LNCaP clone FGC (cell line): ENCODE measurements at regions not wholly inside any gene's neighbourhood (a gene's known extent, or its start where the extent isn't known, plus 50 kb on each side); places are given as distances from the start of the nearest gene placed in this dataset.

Experiments used
- DNase-seq: peaks from one replicate; pipeline ENCODE4 v3.0.0-alpha.2; 2011; ENCODE audit warnings: low read depth
- H3K4me3 ChIP-seq: 2 replicates; pipeline ENCODE4 v1.5.1; 2011; ENCODE audit warnings: mild to moderate bottlenecking, low read depth, low read length, control low read depth
- TF ChIP-seq, protein P1 (sequence below): IDR thresholded peaks from 2 replicates; pipeline ENCODE4 v1.5.1; 2012; ENCODE audit warnings: mild to moderate bottlenecking; ENCODE audit not compliant: control insufficient read depth, insufficient read depth; ENCODE audit errors: extremely low read depth

DNA sequence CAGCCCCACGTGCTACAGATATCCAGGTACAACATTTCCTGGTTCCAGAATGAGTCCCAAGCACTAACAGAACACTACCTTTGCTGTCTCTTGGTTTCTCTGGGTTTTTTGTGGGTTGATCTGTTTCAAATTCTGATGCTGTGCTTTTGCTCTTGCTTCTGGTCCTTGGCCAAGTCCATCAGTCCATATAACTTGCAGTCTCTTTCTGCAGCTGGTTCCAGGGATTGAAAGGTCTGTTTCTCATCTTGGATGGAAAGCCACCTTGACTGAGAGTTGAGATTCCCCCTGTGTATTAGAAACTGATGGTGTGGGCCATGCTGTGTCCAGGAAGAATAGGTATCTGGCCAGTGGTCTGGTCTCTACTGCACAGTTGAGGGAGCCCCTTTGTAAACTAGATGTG lies 171.1 kb downstream of the JCAD start:
- H3K4me3 ChIP-seq, result no peak overlapping the region
- TF ChIP-seq, protein P1, sequence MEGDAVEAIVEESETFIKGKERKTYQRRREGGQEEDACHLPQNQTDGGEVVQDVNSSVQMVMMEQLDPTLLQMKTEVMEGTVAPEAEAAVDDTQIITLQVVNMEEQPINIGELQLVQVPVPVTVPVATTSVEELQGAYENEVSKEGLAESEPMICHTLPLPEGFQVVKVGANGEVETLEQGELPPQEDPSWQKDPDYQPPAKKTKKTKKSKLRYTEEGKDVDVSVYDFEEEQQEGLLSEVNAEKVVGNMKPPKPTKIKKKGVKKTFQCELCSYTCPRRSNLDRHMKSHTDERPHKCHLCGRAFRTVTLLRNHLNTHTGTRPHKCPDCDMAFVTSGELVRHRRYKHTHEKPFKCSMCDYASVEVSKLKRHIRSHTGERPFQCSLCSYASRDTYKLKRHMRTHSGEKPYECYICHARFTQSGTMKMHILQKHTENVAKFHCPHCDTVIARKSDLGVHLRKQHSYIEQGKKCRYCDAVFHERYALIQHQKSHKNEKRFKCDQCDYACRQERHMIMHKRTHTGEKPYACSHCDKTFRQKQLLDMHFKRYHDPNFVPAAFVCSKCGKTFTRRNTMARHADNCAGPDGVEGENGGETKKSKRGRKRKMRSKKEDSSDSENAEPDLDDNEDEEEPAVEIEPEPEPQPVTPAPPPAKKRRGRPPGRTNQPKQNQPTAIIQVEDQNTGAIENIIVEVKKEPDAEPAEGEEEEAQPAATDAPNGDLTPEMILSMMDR, result no peak
- no peak for DNase-seq

DNA sequence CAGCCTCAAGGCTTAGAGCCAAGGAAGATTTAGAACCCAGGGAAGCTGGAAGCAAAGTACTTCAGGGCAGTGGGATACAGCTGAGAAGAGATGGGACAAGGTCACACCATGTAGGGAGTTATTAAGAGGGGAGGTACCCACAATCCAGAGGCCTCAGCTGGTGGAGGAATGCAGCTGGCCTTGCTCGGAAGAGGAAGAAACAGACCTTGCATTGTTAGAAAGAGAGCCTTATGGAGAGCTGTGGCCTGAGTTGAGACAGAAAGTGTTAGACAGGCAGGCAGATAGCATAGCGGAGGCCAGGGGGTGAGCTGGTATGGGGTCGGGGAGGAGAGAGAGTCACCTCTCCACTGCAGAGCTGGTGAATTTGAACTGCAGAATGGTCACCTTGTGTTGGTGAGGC lies 173.1 kb downstream of the JCAD start:
- no peak overlapping the region for H3K4me3 ChIP-seq
- TF ChIP-seq, protein P1, result no peak
- no peak for DNase-seq

DNA sequence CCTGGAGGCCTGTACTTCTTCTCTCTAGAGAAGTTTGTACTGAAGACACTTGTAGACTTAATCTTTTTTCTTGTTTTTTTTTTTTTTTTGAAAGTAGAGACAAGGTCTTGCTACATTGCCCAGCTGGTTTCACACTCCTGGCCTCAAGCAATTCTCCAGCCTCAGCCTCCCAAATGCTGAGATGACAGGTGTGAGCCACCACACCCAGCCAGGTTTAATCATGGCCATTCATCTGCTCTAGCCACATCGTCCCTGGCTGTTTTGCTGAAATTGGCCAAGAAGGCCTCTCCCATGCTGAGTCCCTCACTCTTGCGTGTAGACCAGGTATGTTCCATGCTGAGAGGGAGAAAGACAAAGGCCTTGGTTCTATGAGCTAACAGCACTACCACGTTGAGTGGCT lies 176.2 kb downstream of the JCAD start:
- TF ChIP-seq, protein P1, result no peak
- DNase-seq, result no peak
- H3K4me3 ChIP-seq, result no peak overlapping the region

DNA sequence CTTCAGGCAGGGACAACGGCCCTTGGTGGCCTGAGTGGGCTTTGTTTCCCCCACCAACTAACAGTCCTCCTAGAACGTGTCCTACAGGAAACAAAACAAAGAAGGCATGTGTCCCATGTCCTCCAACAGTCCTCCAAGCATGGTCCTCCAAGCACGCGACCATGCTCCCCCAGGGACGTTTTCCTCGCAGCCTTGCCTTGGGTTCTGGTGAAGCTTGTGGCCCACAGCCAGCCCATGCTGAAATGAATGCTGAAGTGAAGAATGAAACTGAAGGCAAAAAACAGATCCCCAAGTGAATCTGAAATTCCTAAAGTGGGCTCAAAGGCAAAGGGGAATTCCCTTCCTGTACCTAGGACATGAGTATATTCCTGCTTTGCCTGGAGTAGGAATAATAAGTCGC lies 176.6 kb downstream of the JCAD start:
- TF ChIP-seq, protein P1, result no peak
- H3K4me3 ChIP-seq, result no peak overlapping the region
- no peak for DNase-seq

DNA sequence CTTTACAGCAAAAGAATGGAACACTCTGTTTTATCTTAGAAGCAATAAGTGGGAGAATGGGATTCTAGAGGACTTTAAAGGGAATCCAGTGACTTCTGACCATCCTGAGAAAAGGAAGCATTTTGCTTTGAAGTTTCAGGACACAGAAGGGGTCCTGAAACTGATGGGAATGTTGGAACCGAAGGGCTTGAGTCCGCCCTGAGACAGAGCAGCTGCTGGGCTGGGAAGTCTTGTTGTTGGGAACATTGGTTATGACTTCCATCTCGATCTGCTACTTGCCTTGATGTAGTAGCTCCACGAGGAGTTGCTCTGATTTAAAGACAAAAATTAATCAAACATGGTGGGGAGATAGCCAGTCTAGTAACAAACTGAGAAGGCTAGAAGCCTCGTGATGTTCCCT lies 177.6 kb downstream of the JCAD start:
- DNase-seq, result no peak
- H3K4me3 ChIP-seq, result no peak overlapping the region
- TF ChIP-seq, protein P1, result no peak

DNA sequence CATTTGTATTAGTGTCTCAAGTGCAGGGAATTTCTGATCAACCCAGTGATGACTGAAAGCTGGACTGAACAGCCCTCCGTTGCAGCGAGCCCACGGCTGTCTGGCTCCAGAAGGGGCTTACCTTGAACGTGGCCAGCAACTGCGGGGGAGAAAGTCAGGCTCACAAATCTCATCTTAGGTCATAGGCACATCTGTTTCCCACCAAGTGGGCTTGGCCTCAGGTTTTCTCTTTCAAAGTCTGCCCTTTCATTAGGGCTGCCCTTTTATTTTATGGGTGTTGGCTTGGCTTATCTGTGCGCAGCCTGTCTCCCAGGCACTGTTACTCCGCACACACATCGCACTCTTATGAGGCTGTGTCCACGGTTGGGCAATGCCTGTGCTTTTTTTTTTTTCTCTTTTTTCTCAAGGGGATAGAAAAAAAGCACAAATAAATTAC lies 178.0 kb downstream of the JCAD start:
- no peak overlapping the region for H3K4me3 ChIP-seq
- TF ChIP-seq, protein P1, result no peak
- DNase-seq, result no peak

DNA sequence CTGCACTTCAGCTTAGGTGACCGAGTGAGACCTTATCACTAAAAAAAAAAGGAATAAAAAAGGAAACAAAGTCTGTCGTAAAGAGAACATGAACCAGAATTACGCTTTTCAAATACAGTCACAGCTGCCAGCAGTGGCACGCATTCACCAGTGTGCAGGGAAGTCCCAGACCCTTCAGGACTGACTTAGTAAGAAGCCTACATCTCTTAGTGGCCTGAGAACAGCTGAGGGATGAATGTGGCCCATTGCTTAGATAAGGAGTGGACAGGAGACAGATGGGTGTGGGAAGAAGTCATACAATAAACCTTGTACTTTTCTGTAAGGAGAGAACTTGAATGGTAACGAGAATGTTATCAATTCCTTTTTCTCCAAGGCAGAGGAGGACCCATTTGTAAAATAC lies 178.5 kb downstream of the JCAD start:
- no peak overlapping the region for H3K4me3 ChIP-seq
- DNase-seq, result no peak
- TF ChIP-seq, protein P1, result no peak
